HK-2 (cell line): ENCODE measurements at regions not wholly inside any gene's neighbourhood (a gene's known extent, or its start where the extent isn't known, plus 50 kb on each side); places are given as distances from the start of the nearest gene placed in this dataset.
"Not testable (repeated sequence)": the region's sequence is repeated elsewhere in the genome, so short reads cannot be mapped to it uniquely, and the experiment has no call there.

Source experiments
- DNase-seq: peaks from one replicate; pipeline ENCODE4 v3.0.0-alpha.2; 2018; ENCODE audit not compliant: unreplicated experiment

- no peak for DNase-seq
These were observed 91.5 kb upstream of the MAP9 start for GRCh38 chr4:155468282-155468681.

DNA sequence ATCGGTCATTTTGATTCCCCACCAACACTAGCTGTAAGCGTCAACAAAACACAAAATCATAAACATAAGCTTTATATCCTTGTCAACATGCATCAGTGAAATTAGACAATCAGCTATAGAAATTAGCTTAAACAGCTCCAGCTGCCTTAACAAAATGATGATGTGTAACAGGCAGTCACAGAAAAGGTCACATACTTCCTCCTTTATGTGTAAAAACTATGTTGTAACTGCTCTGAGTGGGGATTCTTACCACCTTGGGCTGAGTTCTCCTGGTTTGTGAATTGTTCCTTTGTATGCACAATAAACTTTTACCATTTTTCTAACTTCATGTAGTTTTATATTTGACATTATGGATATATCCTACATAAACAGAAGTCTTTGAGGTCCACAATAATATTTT lies 73.9 kb upstream of the MAP9 start:
- DNase-seq = no peak

DNA sequence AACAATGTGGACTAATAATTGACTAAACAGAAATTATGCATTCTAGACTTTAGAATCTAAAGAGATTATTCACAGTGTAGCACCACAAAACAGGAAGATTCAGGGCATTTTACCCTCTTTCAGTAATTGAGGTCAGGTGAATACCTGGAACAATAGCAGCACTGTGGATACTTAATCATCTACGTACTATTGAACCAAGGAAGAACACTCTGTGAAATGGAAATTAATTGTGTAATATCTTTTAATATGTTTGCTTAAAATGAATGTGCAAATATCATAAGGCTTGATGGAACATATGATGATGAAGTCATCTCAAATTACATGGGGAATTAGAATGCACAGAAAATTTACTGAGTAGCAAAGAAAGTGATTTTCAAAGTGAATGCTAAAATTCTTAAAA lies 68.5 kb upstream of the MAP9 start:
- no peak for DNase-seq

DNA sequence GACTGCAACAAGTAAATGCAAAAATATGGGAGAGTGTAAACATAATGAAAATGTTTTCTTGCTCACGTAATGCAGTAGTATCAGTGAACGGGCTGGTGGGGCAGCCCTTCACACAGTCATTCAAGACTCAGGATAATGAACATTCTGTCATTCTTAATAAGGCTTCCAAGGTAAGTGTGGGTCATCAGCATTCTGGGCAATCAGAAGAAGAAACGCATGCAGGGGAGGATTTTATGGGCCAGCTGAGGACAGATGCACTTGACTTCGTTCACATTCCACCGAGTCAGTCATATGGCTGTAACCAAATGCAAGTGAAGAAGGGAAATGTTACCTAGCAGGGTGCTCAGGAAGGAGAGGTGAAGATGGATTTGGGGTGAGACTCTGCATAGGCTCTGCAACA lies 68.0 kb upstream of the MAP9 start:
- no peak for DNase-seq

DNA sequence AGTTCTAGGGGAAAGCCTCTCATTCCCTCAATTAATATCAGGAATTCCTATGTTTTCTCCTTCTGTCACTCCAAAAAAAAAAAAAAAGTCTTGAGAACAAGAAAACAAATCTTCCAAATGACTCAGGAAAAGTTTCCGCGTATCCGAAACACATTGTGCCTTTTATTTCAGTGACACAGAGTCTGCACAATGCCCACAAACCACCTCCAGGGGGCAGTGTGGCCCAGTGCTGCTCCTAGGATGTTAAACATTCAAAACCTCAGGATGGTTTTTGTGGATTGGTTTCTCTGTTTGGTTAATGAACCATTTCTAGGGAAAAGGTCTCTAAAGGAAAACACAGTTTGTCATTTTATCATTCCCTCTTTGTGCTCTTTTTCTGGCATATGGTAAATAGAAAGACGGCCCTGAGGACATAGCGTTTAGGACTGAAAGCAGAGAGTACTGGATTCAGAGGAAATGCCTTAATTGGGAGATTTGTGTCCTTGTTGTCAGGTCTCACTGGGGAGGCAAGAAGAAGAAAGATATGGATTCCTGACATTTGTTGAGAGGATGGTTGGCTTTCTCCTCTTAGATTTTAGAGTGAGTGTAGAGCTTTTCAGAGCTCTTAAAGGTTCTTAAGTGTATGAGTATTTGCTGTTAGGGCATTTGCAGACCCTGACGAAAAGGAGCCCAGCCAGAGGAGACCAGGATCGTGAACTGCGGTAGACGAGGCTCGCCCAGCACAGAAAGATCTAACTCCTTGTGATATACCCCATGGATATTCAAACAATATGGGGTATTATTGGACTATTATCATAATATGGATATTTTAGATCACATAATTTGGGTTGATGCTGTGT lies 65.7 kb upstream of the MAP9 start:
- DNase-seq = peak; percentile 78

GRCh38 chr4:155441475-155441874 lies 64.7 kb upstream of the MAP9 start:
- no peak for DNase-seq

GRCh38 chr4:155439760-155440159 lies 63.0 kb upstream of the MAP9 start:
- not testable (repeated sequence) for DNase-seq

DNA sequence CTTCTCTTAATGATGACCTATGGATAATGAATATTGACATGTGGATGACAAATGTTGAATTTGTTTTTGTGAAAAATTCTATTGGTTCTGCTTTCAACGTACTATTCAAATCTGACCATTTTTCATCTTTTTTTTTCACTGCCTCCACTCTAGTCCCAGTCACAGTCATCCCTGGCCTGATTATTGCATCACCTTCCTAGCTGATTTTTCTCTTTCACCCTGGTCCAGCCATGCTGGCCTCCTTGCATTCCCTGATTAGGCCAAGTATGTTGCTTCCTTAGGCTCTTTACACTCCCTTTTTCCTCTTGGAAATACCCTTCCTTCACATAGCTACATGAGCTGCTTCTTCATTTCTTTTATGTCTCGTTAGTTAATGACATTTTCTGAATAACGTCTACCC lies 58.1 kb upstream of the MAP9 start:
- DNase-seq = no peak

GRCh38 chr4:155434366-155434765 lies 57.6 kb upstream of the MAP9 start:
- no peak for DNase-seq

DNA sequence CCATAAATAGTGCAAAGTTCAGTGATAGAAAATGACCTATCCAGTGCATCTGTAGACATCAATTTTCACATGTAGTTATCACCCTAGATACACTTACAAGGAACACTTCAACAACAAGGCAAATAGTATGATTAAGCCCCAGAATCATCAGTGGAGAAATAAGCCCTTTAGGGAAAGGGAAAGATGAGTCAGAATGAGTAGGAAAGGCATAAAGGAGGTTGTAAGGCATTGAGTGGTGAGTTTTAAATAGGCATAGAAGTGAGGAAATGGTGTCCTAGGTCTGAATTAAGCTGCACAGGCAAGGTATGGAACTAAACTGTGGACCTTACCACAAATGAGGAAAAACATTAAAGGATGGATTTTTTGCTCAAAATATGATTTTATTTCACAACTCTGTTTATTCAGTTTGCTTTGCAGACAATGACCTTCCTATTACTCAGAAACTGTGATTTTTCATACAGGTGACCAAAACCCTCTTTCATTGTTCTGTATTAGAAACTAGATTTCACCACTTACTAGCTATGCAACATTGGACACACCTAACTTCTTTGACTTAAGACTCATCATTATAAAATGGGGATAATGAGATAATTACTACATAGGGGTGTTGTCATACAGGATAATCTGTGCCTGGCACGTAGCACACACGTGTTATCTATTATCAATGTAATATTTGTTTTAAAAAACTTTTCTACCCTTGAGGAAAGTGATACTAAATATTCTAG lies 57.0 kb upstream of the MAP9 start:
- no peak for DNase-seq

DNA sequence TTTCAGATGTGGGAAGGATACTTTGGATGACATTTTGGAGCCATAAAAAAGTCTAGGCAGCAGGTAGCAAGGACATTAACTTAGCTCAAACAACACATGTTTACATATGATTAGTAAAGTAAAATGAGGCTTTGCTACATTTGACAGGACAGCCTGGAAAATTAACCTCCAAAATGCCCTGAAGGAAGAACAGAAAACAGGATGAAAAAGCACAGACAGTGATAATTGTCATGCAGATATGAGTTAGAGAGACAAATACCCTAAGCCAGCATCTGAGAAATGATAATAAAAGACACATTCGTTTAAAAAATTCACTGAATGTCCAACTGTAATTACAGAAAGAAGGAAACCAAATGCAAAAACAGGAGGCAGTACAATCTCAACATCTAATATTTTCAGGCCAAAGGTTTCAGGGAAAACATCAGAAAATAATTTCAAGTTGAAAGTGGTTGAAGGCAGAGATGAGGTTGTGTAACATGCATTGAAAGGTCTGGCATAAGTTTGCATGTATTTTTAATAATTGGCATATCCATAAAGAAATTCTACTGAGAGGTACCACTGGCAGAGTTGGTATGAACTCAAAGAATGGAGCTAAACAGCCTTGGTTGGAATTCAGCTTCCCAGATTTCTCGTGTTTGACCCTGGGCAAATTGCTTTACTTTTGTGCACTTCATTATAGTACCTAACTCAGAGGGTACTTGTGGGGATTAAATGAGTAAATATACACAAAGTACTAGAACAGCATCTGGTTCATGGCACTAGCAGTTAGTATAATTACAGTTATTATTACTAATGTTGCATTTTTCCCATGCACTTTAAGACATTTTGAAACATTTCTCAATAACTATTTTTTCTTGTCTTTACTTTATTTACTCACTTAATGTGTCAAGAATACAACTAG lies 54.4 kb upstream of the MAP9 start:
- no peak for DNase-seq

GRCh38 chr4:155428128-155428527 lies 51.4 kb upstream of the MAP9 start:
- DNase-seq = no peak

DNA sequence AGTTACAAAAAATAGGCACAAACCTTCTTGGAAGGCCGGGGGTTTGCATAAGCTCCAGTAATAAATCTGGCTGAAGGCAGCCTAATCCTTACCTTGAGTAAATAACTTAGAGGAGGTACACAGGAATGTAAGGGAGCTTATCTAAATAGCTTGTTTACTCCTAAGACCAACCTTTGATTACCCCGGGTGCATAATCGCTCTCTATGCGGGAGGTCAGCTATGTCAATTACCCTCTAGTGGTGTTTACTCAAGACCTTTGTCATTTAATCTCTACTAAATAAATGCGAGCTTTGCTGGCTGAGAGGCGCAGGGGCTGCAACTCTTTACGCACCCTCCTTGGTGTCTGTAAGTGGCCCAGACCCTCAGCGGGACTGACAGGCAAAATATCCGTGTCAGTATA lies 50.2 kb upstream of the MAP9 start:
- no peak for DNase-seq
